ENCODE measurements at regions not wholly inside any gene's neighbourhood (a gene's known extent, or its start where the extent isn't known, plus 50 kb on each side); places are given as distances from the start of the nearest gene placed in this dataset.

- TF ChIP-seq SP1 (IDR thresholded peaks at IDR 0.05; ENCODE audit: low read depth) (no peak), REST (IDR thresholded peaks at IDR 0.05; ENCODE audit: low read depth) (no peak)
- no peaks in the 10 kb centered on the region for H3K79me2 ChIP-seq (ENCODE audit: insufficient read depth, low read length)
- BruUV-seq (replicated peaks) = no TSS peak
- no peak overlapping the region for H3K9ac ChIP-seq (ENCODE audit: low read length)
- no peak overlapping the region for H2AFZ ChIP-seq (ENCODE audit: low read depth, low read length, poor library complexity, severe bottlenecking)
- CTCF ChIA-PET = no interaction called here
- H4K20me1 ChIP-seq (ENCODE audit: insufficient read depth) = no peaks in the 10 kb centered on the region
- H3K4me3 ChIP-seq (replicated peaks in 1 of 2; ENCODE audit: low read depth in 1 of 2, low read length in 2 of 2) = no peak overlapping the region
- no peaks in the 10 kb centered on the region for H3K27me3 ChIP-seq (ENCODE audit: insufficient read depth, low read length)
- DNase-seq (ENCODE audit: low read depth, low spot score) = no peak
- POLR2A ChIA-PET = no interaction called here
- no peak for ATAC-seq
- H3K4me2 ChIP-seq (ENCODE audit: low read length) = no peak overlapping the region
- no peaks in the 10 kb centered on the region for H3K9me2 ChIP-seq (ENCODE audit: insufficient read depth)
- H3K27ac ChIP-seq (ENCODE audit: low read depth, low read length) = no peak overlapping the region
- no peaks in the 10 kb centered on the region for H3K36me3 ChIP-seq (ENCODE audit: control insufficient read depth in 1 of 2, insufficient read depth in 2 of 2, low read length in 2 of 2)
- no peaks in the 10 kb centered on the region for H3K4me1 ChIP-seq (ENCODE audit: control insufficient read depth in 1 of 2, insufficient read depth in 2 of 2, low read length in 2 of 2)
- H3K9me3 ChIP-seq (ENCODE audit: control insufficient read depth in 1 of 2, insufficient read depth in 1 of 2, low read depth in 1 of 2, low read length in 2 of 2) = peaks cover 7 to 18% of the 10 kb centered on the region in 2 experiments; a peak in 2 of 4 replicates
- RAD21 ChIA-PET (ENCODE audit: low non-redundant PET in 1 of 2, low total read pairs in 2 of 2, uncharacterized antibody in 2 of 2, unreplicated experiment in 2 of 2) = no interaction called here
- intact Hi-C loops (cut with micrococcal nuclease) = no loop called here
Measured at GRCh38 chr2:117058366-117058765, 756.1 kb upstream of the DDX18 start.

GRCh38 chr2:117064021-117064420 is 750.5 kb upstream of the DDX18 start:
- H3K4me1 ChIP-seq (ENCODE audit: control insufficient read depth in 1 of 2, insufficient read depth in 2 of 2, low read length in 2 of 2) = no peaks in the 10 kb centered on the region
- no peak for ATAC-seq
- intact Hi-C loops (cut with micrococcal nuclease) = no loop called here
- no peaks in the 10 kb centered on the region for H4K20me1 ChIP-seq (ENCODE audit: insufficient read depth)
- POLR2A ChIA-PET = no interaction called here
- H3K36me3 ChIP-seq (ENCODE audit: control insufficient read depth in 1 of 2, insufficient read depth in 2 of 2, low read length in 2 of 2) = no peaks in the 10 kb centered on the region
- CTCF ChIA-PET = no interaction called here
- RAD21 ChIA-PET (ENCODE audit: low non-redundant PET in 1 of 2, low total read pairs in 2 of 2, uncharacterized antibody in 2 of 2, unreplicated experiment in 2 of 2) = no interaction called here
- no TSS peak for BruUV-seq (replicated peaks)
- H3K79me2 ChIP-seq (ENCODE audit: insufficient read depth, low read length) = no peaks in the 10 kb centered on the region
- no peak overlapping the region for H3K9ac ChIP-seq (ENCODE audit: low read length)
- TF ChIP-seq SIN3A (IDR thresholded peaks at IDR 0.05; ENCODE audit: low read depth) (no peak), ZFX (IDR thresholded peaks at IDR 0.05) (no peak), CBX3 (IDR thresholded peaks at IDR 0.05; ENCODE audit: low read depth) (no peak), ZNF274 (IDR thresholded peaks at IDR 0.05; ENCODE audit: low read depth, low read length) (no peak)
- no peak for DNase-seq (ENCODE audit: low read depth, low spot score)
- H3K4me2 ChIP-seq (ENCODE audit: low read length) = no peak overlapping the region
- no peak overlapping the region for H3K4me3 ChIP-seq (replicated peaks in 1 of 2; ENCODE audit: low read depth in 1 of 2, low read length in 2 of 2)
- no peaks in the 10 kb centered on the region for H3K9me2 ChIP-seq (ENCODE audit: insufficient read depth)
- H3K27me3 ChIP-seq (ENCODE audit: insufficient read depth, low read length) = no peaks in the 10 kb centered on the region
- no peak overlapping the region for H3K27ac ChIP-seq (ENCODE audit: low read depth, low read length)
- H3K9me3 ChIP-seq (ENCODE audit: control insufficient read depth in 1 of 2, insufficient read depth in 1 of 2, low read depth in 1 of 2, low read length in 2 of 2) = peaks cover 8 to 32% of the 10 kb centered on the region in 2 experiments; a peak in 2 of 4 replicates
- no peak overlapping the region for H2AFZ ChIP-seq (ENCODE audit: low read depth, low read length, poor library complexity, severe bottlenecking)
